Kidney epithelial cell (primary cell): ENCODE measurements at regions not wholly inside any gene's neighbourhood (a gene's known extent, or its start where the extent isn't known, plus 50 kb on each side); places are given as distances from the start of the nearest gene placed in this dataset.

Source experiments
- DNase-seq: peaks from one replicate; pipeline ENCODE4 v3.0.0-alpha.2; 2010; ENCODE audit warnings: low read depth
- H3K27me3 ChIP-seq: 2 replicates; pipeline ENCODE4 v1.6.0; 2011; ENCODE audit warnings: low read length; ENCODE audit not compliant: control insufficient read depth, insufficient read depth
- H3K36me3 ChIP-seq: 2 replicates; pipeline ENCODE4 v1.5.1; 2011; ENCODE audit warnings: low read length; ENCODE audit not compliant: control insufficient read depth, insufficient read depth
- H3K4me3 ChIP-seq: 2 replicates; pipeline ENCODE4 v1.5.1; 2011; ENCODE audit warnings: low read depth, mild to moderate bottlenecking, control low read depth, low read length
- TF ChIP-seq, protein P1 (sequence below): IDR thresholded peaks from 2 replicates; pipeline ENCODE4 v1.5.1; 2011; ENCODE audit warnings: mild to moderate bottlenecking, moderate library complexity, low read length, control low read depth, inconsistent platforms; ENCODE audit not compliant: insufficient read depth, poor library complexity, severe bottlenecking

DNA sequence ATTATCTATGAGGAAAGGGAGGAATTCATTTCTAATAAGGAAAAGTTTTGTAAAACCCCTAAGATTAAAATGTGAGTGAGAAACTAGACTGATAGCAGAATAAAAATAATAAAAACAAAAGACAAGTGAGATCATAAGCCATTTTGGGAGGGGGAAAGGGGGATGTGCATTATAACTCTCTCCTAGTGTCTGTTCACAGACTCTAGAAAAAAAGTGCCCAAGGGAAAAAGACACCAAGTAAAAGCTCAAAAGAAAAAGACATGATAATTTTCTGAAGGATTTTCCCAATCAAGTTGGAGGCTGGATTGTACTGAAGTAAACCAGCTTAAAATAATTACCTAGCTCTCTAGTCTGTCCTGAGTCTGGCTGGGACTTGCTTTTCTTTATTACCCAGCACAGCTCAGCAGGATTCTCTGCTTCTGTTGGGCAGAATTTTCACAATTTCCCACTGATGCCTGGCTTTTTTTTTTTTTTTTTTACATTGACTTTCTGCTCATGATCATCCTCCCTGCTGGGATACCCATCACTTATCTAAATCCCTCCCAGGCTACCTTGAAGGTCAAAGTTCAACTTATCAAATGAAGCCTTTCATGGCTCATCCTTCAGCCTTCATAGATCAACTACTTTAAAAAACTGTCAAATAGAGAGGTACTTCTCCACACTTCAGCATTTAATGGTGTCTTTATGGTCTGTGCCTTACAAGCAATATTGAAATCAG, 124.2 kb upstream of the KCNJ16 start:
- Histone ChIP-seq H3K36me3 (no peaks in the 10 kb centered on the region), H3K27me3 (no peaks in the 10 kb centered on the region), H3K4me3 (no peak overlapping the region)
- no peak for DNase-seq
- TF ChIP-seq, protein P1, sequence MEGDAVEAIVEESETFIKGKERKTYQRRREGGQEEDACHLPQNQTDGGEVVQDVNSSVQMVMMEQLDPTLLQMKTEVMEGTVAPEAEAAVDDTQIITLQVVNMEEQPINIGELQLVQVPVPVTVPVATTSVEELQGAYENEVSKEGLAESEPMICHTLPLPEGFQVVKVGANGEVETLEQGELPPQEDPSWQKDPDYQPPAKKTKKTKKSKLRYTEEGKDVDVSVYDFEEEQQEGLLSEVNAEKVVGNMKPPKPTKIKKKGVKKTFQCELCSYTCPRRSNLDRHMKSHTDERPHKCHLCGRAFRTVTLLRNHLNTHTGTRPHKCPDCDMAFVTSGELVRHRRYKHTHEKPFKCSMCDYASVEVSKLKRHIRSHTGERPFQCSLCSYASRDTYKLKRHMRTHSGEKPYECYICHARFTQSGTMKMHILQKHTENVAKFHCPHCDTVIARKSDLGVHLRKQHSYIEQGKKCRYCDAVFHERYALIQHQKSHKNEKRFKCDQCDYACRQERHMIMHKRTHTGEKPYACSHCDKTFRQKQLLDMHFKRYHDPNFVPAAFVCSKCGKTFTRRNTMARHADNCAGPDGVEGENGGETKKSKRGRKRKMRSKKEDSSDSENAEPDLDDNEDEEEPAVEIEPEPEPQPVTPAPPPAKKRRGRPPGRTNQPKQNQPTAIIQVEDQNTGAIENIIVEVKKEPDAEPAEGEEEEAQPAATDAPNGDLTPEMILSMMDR = no peak

DNA sequence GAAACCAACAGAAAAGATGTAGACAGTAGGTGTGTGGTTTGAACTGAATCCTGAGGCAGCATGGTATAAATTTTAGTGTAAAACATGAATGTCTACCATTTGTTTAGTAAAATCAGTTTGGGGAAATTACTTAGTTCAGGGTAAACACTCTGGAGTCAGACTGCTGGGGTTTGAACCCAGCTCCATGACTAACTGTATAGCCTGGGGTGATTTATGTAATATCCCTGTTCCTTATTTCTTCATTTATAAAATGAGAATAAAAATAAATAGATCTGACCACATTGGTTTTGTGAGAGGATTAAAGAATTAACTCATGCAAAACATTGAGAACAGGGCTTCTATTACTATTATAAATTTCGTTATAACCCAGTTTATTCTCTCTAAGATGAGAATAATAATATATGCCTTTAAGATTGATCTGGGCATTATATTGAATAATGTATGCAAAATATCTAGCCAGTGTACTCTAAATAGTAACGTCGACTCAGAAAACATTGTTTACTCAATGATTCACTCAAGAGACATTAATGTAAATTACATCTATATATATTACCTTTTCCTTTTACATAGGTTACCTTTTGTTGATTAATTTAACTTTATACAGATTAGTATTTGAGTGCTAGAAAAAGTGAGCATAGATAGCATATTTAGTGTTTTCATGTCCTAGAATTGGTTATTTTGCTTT, 120.6 kb upstream of the KCNJ16 start:
- H3K4me3 ChIP-seq = no peak overlapping the region
- TF ChIP-seq, protein P1 = no peak
- no peak for DNase-seq
- H3K36me3 ChIP-seq = no peaks in the 10 kb centered on the region
- H3K27me3 ChIP-seq = no peaks in the 10 kb centered on the region

DNA sequence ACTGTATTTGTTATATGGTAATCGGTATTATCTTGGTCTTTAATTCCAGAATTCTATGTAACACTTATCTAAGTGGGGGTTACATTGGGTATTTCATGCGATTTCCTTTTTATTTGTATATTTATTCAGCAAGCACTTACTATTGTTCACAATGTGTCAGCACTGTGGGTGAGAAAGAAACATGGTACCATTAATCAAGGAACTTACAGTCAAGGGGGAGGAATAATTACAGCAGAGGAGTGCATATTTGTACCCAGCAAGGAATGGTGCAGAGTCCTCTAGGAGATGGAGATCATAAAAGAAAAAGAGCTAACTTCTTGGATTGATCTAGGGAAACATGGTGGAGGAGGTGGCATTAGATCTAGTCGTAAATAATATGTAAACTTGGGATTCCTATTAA, 117.0 kb upstream of the KCNJ16 start:
- Histone ChIP-seq H3K4me3 (no peak overlapping the region), H3K36me3 (no peaks in the 10 kb centered on the region), H3K27me3 (no peaks in the 10 kb centered on the region)
- no peak for DNase-seq
- TF ChIP-seq, protein P1 = no peak

DNA sequence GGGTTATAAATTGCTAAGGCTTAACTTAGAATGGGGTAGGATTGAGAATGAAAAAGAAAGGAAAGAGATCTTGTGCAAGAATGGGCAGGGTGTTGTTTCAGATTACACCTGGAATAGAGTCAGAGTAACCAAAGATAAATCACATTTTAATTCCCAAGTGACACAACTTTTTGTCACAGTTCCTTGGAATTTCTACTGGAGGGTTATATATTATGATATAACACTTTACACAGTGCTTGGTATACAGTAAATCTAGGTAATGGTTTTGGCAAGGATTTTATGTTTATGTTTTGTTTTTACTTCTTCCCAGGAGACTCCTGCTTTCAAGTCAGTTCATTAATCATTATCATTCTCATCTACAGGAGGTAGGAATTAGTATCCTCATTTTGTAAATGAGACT, 115.7 kb upstream of the KCNJ16 start:
- Histone ChIP-seq H3K27me3 (no peaks in the 10 kb centered on the region), H3K36me3 (no peaks in the 10 kb centered on the region), H3K4me3 (no peak overlapping the region)
- DNase-seq = no peak
- TF ChIP-seq, protein P1 = no peak

DNA sequence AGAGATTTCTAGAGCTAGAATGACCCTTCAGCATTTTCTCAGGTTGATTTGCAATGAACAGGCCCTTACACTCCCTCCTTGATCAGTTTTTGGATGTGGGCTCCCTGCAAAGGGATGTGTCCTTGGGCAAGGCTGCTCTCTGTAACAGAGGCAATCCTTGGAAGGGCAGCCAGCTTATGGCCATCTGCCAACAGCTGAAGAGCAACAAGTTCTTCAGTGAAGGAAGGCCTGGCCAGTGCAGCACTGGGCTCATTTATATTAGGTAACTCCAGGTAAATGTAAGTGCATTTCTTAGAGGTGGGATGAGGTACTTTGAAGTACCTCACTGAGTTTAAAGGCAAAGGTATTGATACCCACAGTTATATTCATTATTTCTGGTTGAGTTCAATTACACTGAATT, 114.3 kb upstream of the KCNJ16 start:
- TF ChIP-seq, protein P1 = no peak
- no peaks in the 10 kb centered on the region for H3K36me3 ChIP-seq
- no peak for DNase-seq
- H3K4me3 ChIP-seq = no peak overlapping the region
- H3K27me3 ChIP-seq = no peaks in the 10 kb centered on the region
